ENCODE measurements at regions not wholly inside any gene's neighbourhood (a gene's known extent, or its start where the extent isn't known, plus 50 kb on each side); places are given as distances from the start of the nearest gene placed in this dataset.
A peak's percentile ranks its signal among the peaks of the same experiment; 100 is the strongest.
"Not testable (repeated sequence)": the region's sequence is repeated elsewhere in the genome, so short reads cannot be mapped to it uniquely, and the experiment has no call there.

GRCh38 chr9:22216730-22217172 lies 207.6 kb upstream of the CDKN2B start (continued):
- TF ChIP-seq REST (IDR thresholded peaks at IDR 0.05; ENCODE audit: low read depth), result no peak
- peak; percentile 56; the same call in 1 of the 2 replicates for TF ChIP-seq CBX3 (IDR thresholded peaks at IDR 0.05; ENCODE audit: low read depth)
- no peak for TF ChIP-seq ZBTB33 (IDR thresholded peaks at IDR 0.05; ENCODE audit: extremely low read depth, insufficient replicate concordance, low read length)
- TF ChIP-seq POLR2AphosphoS5 (IDR thresholded peaks at IDR 0.05; ENCODE audit: low read depth, low read length), result peak; percentile 29; the same call in 1 of the 2 replicates

- Histone ChIP-seq H3K4me3 (replicated peaks in 1 of 2; ENCODE audit: low read depth in 1 of 2, low read length in 2 of 2) (no peak overlapping the region), H3K36me3 (ENCODE audit: control insufficient read depth in 1 of 2, insufficient read depth in 2 of 2, low read length in 2 of 2) (no peaks in the 10 kb centered on the region), H3K9ac (ENCODE audit: low read length) (no peak overlapping the region), H3K4me2 (ENCODE audit: low read length) (peak overlapping the region; percentile 28; the same call in 1 of the 2 replicates), H3K9me2 (ENCODE audit: insufficient read depth) (no peaks in the 10 kb centered on the region), H3K27ac (ENCODE audit: low read depth, low read length) (no peak overlapping the region), H2AFZ (ENCODE audit: low read depth, low read length, poor library complexity, severe bottlenecking) (peak overlapping the region; percentile 36), H3K79me2 (ENCODE audit: insufficient read depth, low read length) (no peaks in the 10 kb centered on the region), H4K20me1 (ENCODE audit: insufficient read depth) (no peaks in the 10 kb centered on the region), H3K9me3 (ENCODE audit: control insufficient read depth in 1 of 2, insufficient read depth in 1 of 2, low read depth in 1 of 2, low read length in 2 of 2) (no peaks in the 10 kb centered on the region), H3K27me3 (ENCODE audit: insufficient read depth, low read length) (no peaks in the 10 kb centered on the region), H3K4me1 (ENCODE audit: control insufficient read depth in 1 of 2, insufficient read depth in 2 of 2, low read length in 2 of 2) (peaks cover 16 to 20% of the 10 kb centered on the region in 2 experiments)
- ChIA-PET RAD21 (ENCODE audit: low non-redundant PET in 1 of 2, low total read pairs in 2 of 2, uncharacterized antibody in 2 of 2, unreplicated experiment in 2 of 2) (interaction anchor here in 1 of 2 experiments (0.6 to 0.8 kb wide), 2 partner anchors 58 to 114 kb away, joined by 3 to 5 read pairs; no protein-coding TSS in a partner anchor), POLR2A (interaction anchor here (1.0 to 2.3 kb wide), 3 partner anchors 10 to 208 kb away, joined by 3 to 7 read pairs (median 5); partner anchors contain the start of gene CDKN2B), CTCF (interaction anchor here (1.0 to 2.0 kb wide), 5 partner anchors 21 to 404 kb away, joined by 4 to 8 read pairs (median 5); partner anchors contain the start of gene CDKN2B)
- DNase-seq (ENCODE audit: low read depth, low spot score) (no peak), ATAC-seq (peak; percentile 57)
- intact Hi-C loops (cut with micrococcal nuclease), result loop anchor here (5.0 to 10.0 kb wide), 3 partner anchors 132 to 405 kb away; no protein-coding TSS in a partner anchor
- TF ChIP-seq RAD21 (IDR thresholded peaks at IDR 0.05; ENCODE audit: low read depth) (no peak), FOSL1 (IDR thresholded peaks at IDR 0.05; ENCODE audit: low read depth) (no peak), TCF7L2 (IDR thresholded peaks at IDR 0.05; ENCODE audit: borderline replicate concordance, extremely low read depth, insufficient read depth, insufficient read length) (peak; percentile 64), ZBTB33 (IDR thresholded peaks at IDR 0.05; ENCODE audit: extremely low read depth, insufficient replicate concordance, low read length) (no peak)
- BruUV-seq (replicated peaks), result no TSS peak
Observed at GRCh38 chr9:22217254-22217653, 208.1 kb upstream of the CDKN2B start.

GRCh38 chr9:22225856-22226255 lies 216.8 kb upstream of the CDKN2B start:
- BruUV-seq (replicated peaks); H3K4me3 ChIP-seq (replicated peaks in 1 of 2; ENCODE audit: low read depth in 1 of 2, low read length in 2 of 2); H3K27ac ChIP-seq (ENCODE audit: low read depth, low read length); DNase-seq (ENCODE audit: low read depth, low spot score); H3K4me1 ChIP-seq (ENCODE audit: control insufficient read depth in 1 of 2, insufficient read depth in 2 of 2, low read length in 2 of 2); H4K20me1 ChIP-seq (ENCODE audit: insufficient read depth); H3K79me2 ChIP-seq (ENCODE audit: insufficient read depth, low read length); H3K36me3 ChIP-seq (ENCODE audit: control insufficient read depth in 1 of 2, insufficient read depth in 2 of 2, low read length in 2 of 2); CTCF ChIA-PET; RAD21 ChIA-PET (ENCODE audit: low non-redundant PET in 1 of 2, low total read pairs in 2 of 2, uncharacterized antibody in 2 of 2, unreplicated experiment in 2 of 2); H3K9ac ChIP-seq (ENCODE audit: low read length); intact Hi-C loops (cut with micrococcal nuclease); ATAC-seq; POLR2A ChIA-PET; H3K27me3 ChIP-seq (ENCODE audit: insufficient read depth, low read length); H3K9me3 ChIP-seq (ENCODE audit: control insufficient read depth in 1 of 2, insufficient read depth in 1 of 2, low read depth in 1 of 2, low read length in 2 of 2); H3K9me2 ChIP-seq (ENCODE audit: insufficient read depth); H3K4me2 ChIP-seq (ENCODE audit: low read length); H2AFZ ChIP-seq (ENCODE audit: low read depth, low read length, poor library complexity, severe bottlenecking): not testable (repeated sequence)
